AG04449 (cell line): ENCODE measurements at regions not wholly inside any gene's neighbourhood (a gene's known extent, or its start where the extent isn't known, plus 50 kb on each side); places are given as distances from the start of the nearest gene placed in this dataset.

Experiments used
- CTCF ChIA-PET: fragments of 350-600 bp; formaldehyde crosslinking; extraction: SDS; loops from one replicate; lab custom pipeline; 2021; ENCODE audit warnings: antibody characterized with exemption; lab: Yijun Ruan, JAX
- POLR2A ChIA-PET: fragments of 400-600, 350-600 bp; formaldehyde crosslinking; extraction: SDS; loops from one replicate; lab custom pipeline; 2020; ENCODE audit warnings: antibody characterized with exemption, inconsistent platforms; lab: Yijun Ruan, JAX
- DNase-seq: peaks from one replicate; pipeline ENCODE4 v3.0.0-alpha.2; 2010; ENCODE audit warnings: low read depth, low spot score
- H3K4me3 ChIP-seq: 2 replicates; pipeline ENCODE4 v1.5.1; 2011; ENCODE audit warnings: low read depth, mild to moderate bottlenecking, control low read depth, low read length
- CTCF ChIP-seq: IDR thresholded peaks from one replicate; pipeline ENCODE4 v1.5.1; 2011; ENCODE audit warnings: mild to moderate bottlenecking, moderate library complexity, low read length, control low read depth, inconsistent platforms; ENCODE audit not compliant: insufficient read depth; ENCODE audit errors: missing control alignments

- ChIA-PET CTCF (interaction anchor here (1.1 to 1.3 kb wide), 4 partner anchors 13 to 1012 kb away, joined by 3 to 4 read pairs (median 3); no protein-coding TSS in a partner anchor), POLR2A (no interaction called here)
- no peak for TF ChIP-seq CTCF
Measured at GRCh38 chr20:61149636-61150035, 102.4 kb upstream of the CDH4 start.

GRCh38 chr20:61157301-61157700 is 94.8 kb upstream of the CDH4 start:
- DNase-seq, result no peak
- ChIA-PET POLR2A (no interaction called here), CTCF (no interaction called here)
- no peak overlapping the region for H3K4me3 ChIP-seq
- TF ChIP-seq CTCF, result no peak

More at GRCh38 chr20:61149636-61150035, 102.4 kb upstream of the CDH4 start:
- no peak for DNase-seq
- no peak overlapping the region for H3K4me3 ChIP-seq

DNA sequence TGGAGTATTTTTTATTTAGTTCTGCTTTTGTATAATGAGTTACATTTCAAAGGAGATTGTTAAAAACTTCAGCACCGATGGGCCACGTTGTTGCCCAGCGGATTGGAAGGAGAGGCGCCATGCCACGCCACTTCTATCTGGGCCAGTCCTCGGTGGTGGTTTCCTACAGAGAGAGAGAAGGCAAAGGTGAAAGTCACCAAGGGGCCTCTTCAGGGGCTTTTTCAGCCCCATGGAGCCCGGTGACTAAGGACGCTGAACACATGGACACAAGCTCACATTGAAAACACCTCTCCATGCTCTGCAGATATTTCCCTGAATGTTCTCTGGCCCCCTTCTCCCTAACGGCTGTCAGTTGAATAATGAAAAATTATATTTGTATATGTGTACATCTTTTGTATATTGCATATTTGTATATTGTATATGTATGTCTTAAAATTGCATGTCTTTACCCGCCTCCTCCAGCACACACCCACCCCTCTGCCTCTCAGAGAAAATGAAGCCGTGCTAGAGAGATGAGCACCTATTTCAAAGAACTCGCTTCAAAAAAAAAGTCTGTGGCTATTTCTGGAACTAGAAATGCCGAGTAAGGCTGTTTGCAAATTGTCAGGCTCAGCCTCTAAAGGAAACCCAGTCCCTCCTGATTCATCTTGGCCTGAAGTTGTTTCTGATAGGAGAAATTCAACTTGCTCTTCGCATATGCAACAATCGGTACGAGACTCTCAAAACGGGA is 91.9 kb upstream of the CDH4 start:
- TF ChIP-seq CTCF, result no peak
- no peak for DNase-seq
- no peak overlapping the region for H3K4me3 ChIP-seq
- ChIA-PET CTCF (interaction anchor here (1.1 to 2.9 kb wide), 4 partner anchors 10 to 1103 kb away, joined by 3 to 12 read pairs (median 9); no protein-coding TSS in a partner anchor), POLR2A (no interaction called here)

GRCh38 chr20:61161726-61162390 is 90.2 kb upstream of the CDH4 start:
- no peak overlapping the region for H3K4me3 ChIP-seq
- no peak for DNase-seq
- CTCF ChIA-PET, result interaction anchor here (0.8 to 2.9 kb wide), 6 partner anchors 12 to 1105 kb away, joined by 3 to 12 read pairs (median 4); no protein-coding TSS in a partner anchor
- POLR2A ChIA-PET, result interaction anchor here (0.6 kb wide), 1 partner anchor 1054 kb away, joined by 3 read pairs; no protein-coding TSS in a partner anchor
- TF ChIP-seq CTCF, result no peak

GRCh38 chr20:61162451-61162850 is 89.6 kb upstream of the CDH4 start:
- ChIA-PET CTCF (interaction anchor here (1.1 to 2.9 kb wide), 5 partner anchors 12 to 1105 kb away, joined by 3 to 12 read pairs (median 4); no protein-coding TSS in a partner anchor), POLR2A (no interaction called here)
- H3K4me3 ChIP-seq, result no peak overlapping the region
- DNase-seq, result no peak
- no peak for TF ChIP-seq CTCF

DNA sequence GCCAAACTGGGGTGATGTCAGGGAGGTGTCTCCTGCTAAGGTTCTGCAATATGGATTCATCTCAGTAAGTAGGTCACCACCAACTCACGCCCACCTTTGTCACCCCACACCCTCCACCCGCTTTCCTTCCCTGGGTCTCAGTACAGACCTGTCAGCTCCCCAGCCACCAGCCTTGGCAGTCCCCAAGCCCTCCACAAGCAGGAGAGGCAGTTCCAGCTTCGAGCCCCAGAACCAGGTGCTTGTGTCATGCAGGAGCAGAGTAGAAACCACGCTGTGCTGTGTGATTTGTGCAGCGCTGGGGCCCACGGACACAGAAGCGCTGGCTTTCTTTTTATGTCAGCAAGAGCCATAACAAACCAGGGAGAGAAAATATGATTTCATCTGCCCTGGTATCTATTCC is 89.0 kb upstream of the CDH4 start:
- DNase-seq, result no peak
- no peak for TF ChIP-seq CTCF
- CTCF ChIA-PET, result interaction anchor here (2.9 kb wide), 1 partner anchor 1106 kb away, joined by 11 read pairs; no protein-coding TSS in a partner anchor

More for the DNA sequence above, 89.0 kb upstream of the CDH4 start:
- no peak overlapping the region for H3K4me3 ChIP-seq
- POLR2A ChIA-PET, result no interaction called here
